Right renal pelvis (tissue), 4 donors: ENCODE measurements at regions not wholly inside any gene's neighbourhood (a gene's known extent, or its start where the extent isn't known, plus 50 kb on each side); places are given as distances from the start of the nearest gene placed in this dataset.

Experiments
- DNase-seq, 4 donors: peaks; one replicate each; pipeline ENCODE4 v3.0.0-alpha.2; 2013; ENCODE audit warnings: low read depth in 4 of 4, low spot score in 3 of 4, missing footprints in 1 of 4

- peak in 1 of 4 donors; percentile 16 for DNase-seq
Measured at GRCh38 chr3:148329481-148330235, 368.0 kb upstream of the AGTR1 start.

DNA sequence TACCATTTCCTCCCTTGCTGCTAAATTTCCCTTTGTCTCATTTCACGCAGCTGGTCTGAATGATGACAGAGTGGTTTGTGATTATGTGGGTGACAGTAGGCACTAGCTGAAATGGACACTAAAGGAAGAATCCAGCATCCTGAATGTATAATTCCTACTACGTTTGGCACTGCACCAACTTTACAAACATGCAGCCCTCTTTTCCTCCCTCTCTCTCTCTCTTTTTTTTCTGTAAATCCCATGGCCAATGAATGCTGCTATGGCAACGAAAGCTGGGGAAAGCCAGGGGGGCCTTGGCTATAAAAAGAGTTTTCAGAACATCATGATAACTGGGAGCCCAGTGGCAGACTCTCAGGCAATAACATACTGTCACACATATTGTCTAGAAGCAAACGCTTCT lies 367.2 kb upstream of the AGTR1 start:
- no peak for DNase-seq

GRCh38 chr3:148331081-148331846 lies 366.4 kb upstream of the AGTR1 start:
- DNase-seq: no peak

GRCh38 chr3:148332509-148332908 lies 365.2 kb upstream of the AGTR1 start:
- no peak for DNase-seq

- no peak for DNase-seq
Measured at GRCh38 chr3:148333091-148333490, 364.6 kb upstream of the AGTR1 start.

DNA sequence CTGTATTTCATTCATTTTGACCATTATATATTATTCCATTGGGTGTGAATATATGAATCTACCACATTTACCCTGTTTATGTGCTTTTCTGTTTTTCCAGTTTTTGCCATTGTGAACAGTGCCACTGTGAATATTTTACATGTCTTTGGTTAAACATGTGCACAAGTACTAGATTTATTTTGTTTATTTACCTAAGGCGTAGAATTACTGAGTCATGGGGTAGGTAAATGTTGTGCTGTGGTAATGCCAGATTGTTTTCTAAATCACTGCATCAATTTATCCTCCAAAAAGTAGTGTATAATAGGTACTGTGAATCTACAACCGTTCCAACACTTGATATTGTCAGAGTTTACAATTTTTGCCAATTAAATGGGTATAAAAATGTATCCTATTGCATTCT lies 362.1 kb upstream of the AGTR1 start:
- DNase-seq: no peak

- no peak for DNase-seq
Measured at GRCh38 chr3:148343416-148343815, 354.3 kb upstream of the AGTR1 start.

DNA sequence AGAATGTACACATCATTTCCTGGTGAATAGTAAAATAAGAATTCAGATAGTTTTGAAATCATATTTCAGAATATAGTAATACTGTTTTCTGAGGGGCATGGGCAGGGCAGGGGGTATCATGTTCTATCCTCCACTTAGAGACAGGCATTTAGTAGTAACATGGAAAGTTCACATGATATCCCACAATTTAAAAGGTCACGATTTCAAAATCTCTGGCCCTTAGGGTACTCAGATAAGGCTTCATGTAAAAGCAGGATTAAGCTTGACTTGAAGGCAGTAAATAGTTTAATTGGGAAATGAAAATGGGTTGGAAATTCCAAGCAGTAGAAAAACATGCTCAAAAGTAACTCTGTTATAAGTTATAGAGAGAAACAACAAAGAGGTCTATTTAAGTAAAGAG lies 353.2 kb upstream of the AGTR1 start:
- no peak for DNase-seq

DNA sequence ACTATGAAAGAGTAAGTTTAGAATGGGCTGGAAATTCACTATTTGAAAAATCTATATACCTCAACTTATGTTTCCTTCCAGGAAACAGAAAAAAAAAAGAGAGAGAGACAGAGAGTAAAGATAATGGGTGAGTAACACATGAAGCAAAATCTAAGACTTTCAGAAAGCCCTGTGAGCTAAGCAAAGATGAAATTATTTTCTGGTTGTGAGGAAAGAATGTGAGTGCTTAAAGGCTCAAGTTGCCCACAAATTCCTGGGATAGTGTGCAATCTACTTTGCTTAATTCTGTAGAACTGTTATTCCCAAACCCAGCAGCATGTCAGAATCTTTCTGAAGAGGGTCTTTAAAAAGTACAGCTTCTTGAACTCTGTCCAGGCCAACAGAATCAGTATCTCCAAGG lies 337.7 kb upstream of the AGTR1 start:
- DNase-seq: no peak

DNA sequence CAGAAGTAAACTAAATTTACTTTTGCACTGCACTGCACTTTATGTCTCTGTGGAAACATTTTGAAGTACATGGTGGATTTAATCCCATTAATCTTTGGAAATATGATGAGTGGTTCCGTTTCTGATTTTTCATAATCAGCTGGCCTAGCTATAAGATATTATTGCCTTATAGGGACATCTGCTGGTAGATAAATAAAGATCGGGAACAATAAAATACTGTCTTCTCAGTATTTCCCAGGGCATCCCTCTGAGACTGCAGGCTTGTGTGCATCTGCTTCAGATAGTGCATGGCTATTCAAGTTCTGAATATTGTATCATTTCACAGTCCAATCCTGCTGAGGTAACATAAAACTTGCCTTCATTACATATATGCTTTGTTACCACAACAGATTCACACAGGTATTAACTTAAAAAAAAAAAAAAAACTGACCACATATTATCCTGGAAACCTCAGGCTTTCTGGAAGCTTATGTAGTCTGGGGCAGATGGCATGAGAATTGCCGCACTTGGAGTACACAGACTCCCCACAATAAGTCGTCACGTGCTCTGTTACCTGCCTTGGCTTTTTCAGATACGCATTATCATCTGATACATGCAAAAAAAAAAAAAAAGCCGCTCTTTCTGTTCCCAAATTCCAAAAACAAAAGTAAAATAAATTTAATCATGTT lies 330.8 kb upstream of the AGTR1 start:
- no peak for DNase-seq

GRCh38 chr3:148367756-148368155 lies 329.9 kb upstream of the AGTR1 start:
- no peak for DNase-seq

GRCh38 chr3:148369381-148369780 lies 328.3 kb upstream of the AGTR1 start:
- DNase-seq: no peak

GRCh38 chr3:148372206-148372875 lies 325.4 kb upstream of the AGTR1 start:
- no peak for DNase-seq

GRCh38 chr3:148373961-148374360 lies 323.7 kb upstream of the AGTR1 start:
- DNase-seq: no peak

- peak; percentile 3 to 33 (median 27) for DNase-seq
Measured at GRCh38 chr3:148379763-148380382, 317.8 kb upstream of the AGTR1 start.

DNA sequence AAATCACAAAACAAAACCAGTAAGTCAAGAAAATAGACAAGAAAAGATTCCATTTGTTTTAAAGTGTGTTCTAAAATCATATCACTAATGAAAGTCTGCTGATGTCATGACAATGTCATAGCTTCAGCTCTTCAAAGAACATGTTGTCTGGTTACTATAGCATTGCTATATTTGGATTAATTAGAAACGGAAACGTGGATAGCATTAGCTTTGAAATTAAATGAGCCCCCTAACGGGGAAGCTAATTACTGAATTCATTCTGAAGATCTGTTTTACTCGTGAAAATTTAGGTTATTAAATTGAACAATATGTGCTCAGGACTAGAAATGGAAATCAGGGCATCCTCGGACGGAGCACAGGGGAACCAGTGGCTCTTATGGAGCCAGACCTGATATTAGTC lies 316.7 kb upstream of the AGTR1 start:
- no peak for DNase-seq

- DNase-seq: no peak
Measured at GRCh38 chr3:148389916-148390315, 307.8 kb upstream of the AGTR1 start.

GRCh38 chr3:148395821-148396220 lies 301.9 kb upstream of the AGTR1 start:
- no peak for DNase-seq

- DNase-seq: no peak
Measured at GRCh38 chr3:148400754-148401153, 296.9 kb upstream of the AGTR1 start.

DNA sequence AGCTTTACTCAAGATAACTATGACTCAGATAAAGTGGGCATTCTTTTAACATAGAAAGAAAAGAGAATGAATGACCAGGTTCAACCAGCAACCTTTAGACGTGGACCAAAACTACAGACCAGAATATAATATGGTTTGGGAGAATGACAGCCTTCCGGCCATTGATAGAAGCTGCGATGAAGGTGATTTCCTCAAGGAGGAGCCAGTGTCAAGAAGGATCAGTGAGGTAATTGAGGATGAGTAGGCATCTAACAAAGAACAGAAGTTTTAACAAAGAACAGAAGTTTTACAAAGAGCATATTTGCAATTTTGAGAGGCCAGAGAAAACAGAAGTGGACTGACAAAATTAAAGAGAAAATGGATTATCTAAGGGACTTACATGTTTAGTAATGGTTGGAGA lies 289.0 kb upstream of the AGTR1 start:
- DNase-seq: no peak

- DNase-seq: no peak
Measured at GRCh38 chr3:148420242-148420641, 277.5 kb upstream of the AGTR1 start.
